Activated naive CD4-positive, alpha-beta T cell treated with anti-CD3 and anti-CD28 coated beads, Interleukin-2, amount 10 ng/mL, durations not matched to agents 7 days and 5 days (primary cell): ENCODE measurements at regions not wholly inside any gene's neighbourhood (a gene's known extent, or its start where the extent isn't known, plus 50 kb on each side); places are given as distances from the start of the nearest gene placed in this dataset.

Source experiments
- CTCF ChIA-PET: fragments of 350-600 bp; sonication (Branson Sonifier 250); formaldehyde crosslinking; loops from one replicate; lab custom pipeline; 2021; ENCODE audit warnings: antibody characterized with exemption; lab: Charles Lee
- DNase-seq: peaks from one replicate; pipeline ENCODE4 v3.0.0-alpha.2; 2020
- H3K27ac Mint-ChIP-seq: one replicate; pipeline ENCODE4 v1.8.0; 2021; ENCODE audit warnings: mild to moderate bottlenecking, moderate library complexity, mixed read lengths
- H3K27me3 Mint-ChIP-seq: one replicate; pipeline ENCODE4 v1.8.0; 2021; ENCODE audit warnings: mild to moderate bottlenecking, mixed read lengths
- H3K36me3 Mint-ChIP-seq: one replicate; pipeline ENCODE4 v1.8.0; 2021; ENCODE audit warnings: mixed read lengths
- H3K4me1 Mint-ChIP-seq: one replicate; pipeline ENCODE4 v1.8.0; 2021; ENCODE audit warnings: mixed read lengths
- H3K4me3 Mint-ChIP-seq: one replicate; pipeline ENCODE4 v1.8.0; 2021; ENCODE audit warnings: mild to moderate bottlenecking, moderate library complexity, mixed read lengths
- H3K9me3 Mint-ChIP-seq: one replicate; pipeline ENCODE4 v1.8.0; 2021; ENCODE audit warnings: mixed read lengths

- CTCF ChIA-PET: no interaction called here
- no peak for DNase-seq
- no peak overlapping the region for H3K4me3 Mint-ChIP-seq
- H3K36me3 Mint-ChIP-seq: no peaks in the 10 kb centered on the region
- peaks cover 4% of the 10 kb centered on the region for H3K27me3 Mint-ChIP-seq
- no peaks in the 10 kb centered on the region for H3K4me1 Mint-ChIP-seq
- no peaks in the 10 kb centered on the region for H3K9me3 Mint-ChIP-seq
- peak overlapping the region; percentile 54 for H3K27ac Mint-ChIP-seq
Observed at GRCh38 chr3:137264071-137264820, 306.5 kb downstream of the IL20RB start.

GRCh38 chr3:137264843-137265330, 307.1 kb downstream of the IL20RB start:
- no peak overlapping the region for H3K27ac Mint-ChIP-seq

GRCh38 chr3:137282871-137283270, 325.1 kb downstream of the IL20RB start:
- CTCF ChIA-PET: no interaction called here
- Mint-ChIP-seq H3K9me3 (no peaks in the 10 kb centered on the region), H3K27me3 (no peaks in the 10 kb centered on the region), H3K4me3 (no peak overlapping the region), H3K27ac (no peak overlapping the region), H3K4me1 (no peaks in the 10 kb centered on the region), H3K36me3 (no peaks in the 10 kb centered on the region)
- no peak for DNase-seq

More at GRCh38 chr3:137264843-137265330, 307.1 kb downstream of the IL20RB start:
- Mint-ChIP-seq H3K4me3 (no peak overlapping the region), H3K9me3 (no peaks in the 10 kb centered on the region), H3K36me3 (no peaks in the 10 kb centered on the region), H3K4me1 (no peaks in the 10 kb centered on the region), H3K27me3 (peaks cover 4% of the 10 kb centered on the region)
- CTCF ChIA-PET: no interaction called here
- DNase-seq: no peak

- CTCF ChIA-PET: no interaction called here
- no peak overlapping the region for H3K4me3 Mint-ChIP-seq
Observed at GRCh38 chr3:137285924-137286323, 328.1 kb downstream of the IL20RB start.

GRCh38 chr3:137293086-137293485, 335.3 kb downstream of the IL20RB start:
- DNase-seq: no peak
- Mint-ChIP-seq H3K9me3 (no peaks in the 10 kb centered on the region), H3K4me3 (no peak overlapping the region), H3K36me3 (no peaks in the 10 kb centered on the region), H3K4me1 (no peaks in the 10 kb centered on the region), H3K27me3 (peaks cover 9% of the 10 kb centered on the region), H3K27ac (no peak overlapping the region)
- CTCF ChIA-PET: no interaction called here

More at GRCh38 chr3:137285924-137286323, 328.1 kb downstream of the IL20RB start:
- H3K27me3 Mint-ChIP-seq: peaks cover 9% of the 10 kb centered on the region
- no peak overlapping the region for H3K27ac Mint-ChIP-seq
- DNase-seq: no peak
- H3K4me1 Mint-ChIP-seq: no peaks in the 10 kb centered on the region
- H3K36me3 Mint-ChIP-seq: no peaks in the 10 kb centered on the region
- H3K9me3 Mint-ChIP-seq: no peaks in the 10 kb centered on the region

GRCh38 chr3:137294139-137294538, 336.4 kb downstream of the IL20RB start:
- DNase-seq: no peak
- Mint-ChIP-seq H3K9me3 (no peaks in the 10 kb centered on the region), H3K36me3 (no peaks in the 10 kb centered on the region), H3K27me3 (peaks cover 9% of the 10 kb centered on the region), H3K4me1 (no peaks in the 10 kb centered on the region), H3K27ac (no peak overlapping the region), H3K4me3 (no peak overlapping the region)
- CTCF ChIA-PET: no interaction called here

- Mint-ChIP-seq H3K27me3 (peaks cover 4% of the 10 kb centered on the region), H3K36me3 (no peaks in the 10 kb centered on the region), H3K27ac (no peak overlapping the region), H3K4me1 (no peaks in the 10 kb centered on the region), H3K4me3 (no peak overlapping the region), H3K9me3 (no peaks in the 10 kb centered on the region)
- CTCF ChIA-PET: no interaction called here
- DNase-seq: no peak
Observed at GRCh38 chr3:137294839-137295238, 337.1 kb downstream of the IL20RB start.

GRCh38 chr3:137295336-137295735, 337.6 kb downstream of the IL20RB start:
- peaks cover 4% of the 10 kb centered on the region for H3K27me3 Mint-ChIP-seq
- H3K27ac Mint-ChIP-seq: no peak overlapping the region
- no peak for DNase-seq
- CTCF ChIA-PET: no interaction called here
- no peaks in the 10 kb centered on the region for H3K36me3 Mint-ChIP-seq
- H3K4me1 Mint-ChIP-seq: no peaks in the 10 kb centered on the region
- no peaks in the 10 kb centered on the region for H3K9me3 Mint-ChIP-seq
- no peak overlapping the region for H3K4me3 Mint-ChIP-seq

GRCh38 chr3:137296116-137296515, 338.3 kb downstream of the IL20RB start:
- CTCF ChIA-PET: no interaction called here
- no peak overlapping the region for H3K27ac Mint-ChIP-seq
- no peak overlapping the region for H3K4me3 Mint-ChIP-seq
- no peaks in the 10 kb centered on the region for H3K36me3 Mint-ChIP-seq
- H3K9me3 Mint-ChIP-seq: no peaks in the 10 kb centered on the region
- no peaks in the 10 kb centered on the region for H3K4me1 Mint-ChIP-seq
- no peak for DNase-seq
- no peaks in the 10 kb centered on the region for H3K27me3 Mint-ChIP-seq

GRCh38 chr3:137297770-137298169, 340.0 kb downstream of the IL20RB start:
- CTCF ChIA-PET: no interaction called here

GRCh38 chr3:137300703-137301102, 342.9 kb downstream of the IL20RB start:
- CTCF ChIA-PET: no interaction called here
- Mint-ChIP-seq H3K9me3 (no peaks in the 10 kb centered on the region), H3K4me3 (no peak overlapping the region)

More at GRCh38 chr3:137297770-137298169, 340.0 kb downstream of the IL20RB start:
- Mint-ChIP-seq H3K36me3 (no peaks in the 10 kb centered on the region), H3K27ac (no peak overlapping the region), H3K4me1 (no peaks in the 10 kb centered on the region), H3K27me3 (no peaks in the 10 kb centered on the region), H3K9me3 (no peaks in the 10 kb centered on the region), H3K4me3 (no peak overlapping the region)
- no peak for DNase-seq

GRCh38 chr3:137304313-137305056, 346.7 kb downstream of the IL20RB start:
- Mint-ChIP-seq H3K27me3 (no peaks in the 10 kb centered on the region), H3K4me3 (no peak overlapping the region), H3K36me3 (no peaks in the 10 kb centered on the region), H3K4me1 (no peaks in the 10 kb centered on the region), H3K27ac (no peak overlapping the region), H3K9me3 (no peaks in the 10 kb centered on the region)
- no peak for DNase-seq
- CTCF ChIA-PET: no interaction called here

More at GRCh38 chr3:137300703-137301102, 342.9 kb downstream of the IL20RB start:
- H3K36me3 Mint-ChIP-seq: no peaks in the 10 kb centered on the region
- DNase-seq: no peak
- no peak overlapping the region for H3K27ac Mint-ChIP-seq
- H3K27me3 Mint-ChIP-seq: no peaks in the 10 kb centered on the region
- no peaks in the 10 kb centered on the region for H3K4me1 Mint-ChIP-seq

GRCh38 chr3:137324114-137324513, 366.3 kb downstream of the IL20RB start:
- CTCF ChIA-PET: no interaction called here
- no peak for DNase-seq
- H3K9me3 Mint-ChIP-seq: peaks cover 1% of the 10 kb centered on the region
- H3K4me1 Mint-ChIP-seq: no peaks in the 10 kb centered on the region
- H3K36me3 Mint-ChIP-seq: no peaks in the 10 kb centered on the region
- H3K27me3 Mint-ChIP-seq: no peaks in the 10 kb centered on the region
- H3K27ac Mint-ChIP-seq: no peak overlapping the region
- no peak overlapping the region for H3K4me3 Mint-ChIP-seq

GRCh38 chr3:137325170-137325569, 367.4 kb downstream of the IL20RB start:
- no peaks in the 10 kb centered on the region for H3K27me3 Mint-ChIP-seq
- H3K27ac Mint-ChIP-seq: no peak overlapping the region
- no peaks in the 10 kb centered on the region for H3K4me1 Mint-ChIP-seq
- no peaks in the 10 kb centered on the region for H3K36me3 Mint-ChIP-seq
- H3K9me3 Mint-ChIP-seq: peaks cover 1% of the 10 kb centered on the region
- no peak for DNase-seq
- CTCF ChIA-PET: no interaction called here
- no peak overlapping the region for H3K4me3 Mint-ChIP-seq

GRCh38 chr3:137325934-137326333, 368.2 kb downstream of the IL20RB start:
- Mint-ChIP-seq H3K4me3 (no peak overlapping the region), H3K36me3 (no peaks in the 10 kb centered on the region), H3K9me3 (peaks cover 1% of the 10 kb centered on the region), H3K4me1 (no peaks in the 10 kb centered on the region), H3K27ac (peak overlapping the region; percentile 42), H3K27me3 (no peaks in the 10 kb centered on the region)
- DNase-seq: no peak
- CTCF ChIA-PET: no interaction called here
